ENCODE measurements at regions not wholly inside any gene's neighbourhood (a gene's known extent, or its start where the extent isn't known, plus 50 kb on each side); places are given as distances from the start of the nearest gene placed in this dataset.

DNA sequence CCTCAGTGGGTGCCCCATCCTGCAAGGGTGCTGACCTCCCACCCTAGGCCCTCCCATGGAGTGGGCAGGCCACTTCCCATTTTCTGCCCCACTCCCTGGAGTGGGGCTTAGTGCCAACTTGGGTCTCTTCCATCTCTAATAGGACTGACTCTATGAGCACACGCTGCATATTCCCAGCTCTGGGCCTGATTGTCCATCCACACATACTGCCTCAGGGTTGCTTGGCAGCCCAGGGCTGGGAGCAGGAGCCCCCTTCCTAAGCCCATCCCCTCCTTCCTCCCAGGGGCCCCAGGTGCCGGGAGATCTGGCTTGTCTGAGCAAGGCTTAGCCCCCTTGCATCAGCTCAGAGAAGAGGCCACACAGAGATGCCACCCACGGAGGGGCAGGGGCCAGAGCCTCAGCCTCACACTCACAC lies 55.1 kb downstream of the PJA1 start:
- DNase-seq: no peak

DNA sequence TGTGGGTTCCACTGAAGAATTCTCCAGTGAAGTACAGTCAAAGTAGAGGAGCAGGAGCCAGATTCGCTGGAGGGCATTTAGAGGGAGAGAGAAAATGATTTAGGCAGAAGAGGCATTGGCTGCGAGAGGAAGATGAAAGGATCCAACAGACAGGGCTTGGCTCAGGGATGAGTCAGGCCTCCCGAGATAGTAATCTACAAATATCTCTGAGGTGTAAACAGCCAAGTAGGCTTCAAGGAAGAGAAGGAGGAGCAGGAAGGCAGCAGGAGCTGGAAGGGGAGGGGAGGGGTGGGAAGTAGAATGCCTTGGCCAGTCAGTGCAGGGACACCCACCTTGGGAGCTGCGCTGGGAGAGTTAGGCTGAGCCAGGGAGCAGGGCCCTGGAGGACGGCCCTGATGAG lies 55.5 kb downstream of the PJA1 start:
- no peak for DNase-seq

DNA sequence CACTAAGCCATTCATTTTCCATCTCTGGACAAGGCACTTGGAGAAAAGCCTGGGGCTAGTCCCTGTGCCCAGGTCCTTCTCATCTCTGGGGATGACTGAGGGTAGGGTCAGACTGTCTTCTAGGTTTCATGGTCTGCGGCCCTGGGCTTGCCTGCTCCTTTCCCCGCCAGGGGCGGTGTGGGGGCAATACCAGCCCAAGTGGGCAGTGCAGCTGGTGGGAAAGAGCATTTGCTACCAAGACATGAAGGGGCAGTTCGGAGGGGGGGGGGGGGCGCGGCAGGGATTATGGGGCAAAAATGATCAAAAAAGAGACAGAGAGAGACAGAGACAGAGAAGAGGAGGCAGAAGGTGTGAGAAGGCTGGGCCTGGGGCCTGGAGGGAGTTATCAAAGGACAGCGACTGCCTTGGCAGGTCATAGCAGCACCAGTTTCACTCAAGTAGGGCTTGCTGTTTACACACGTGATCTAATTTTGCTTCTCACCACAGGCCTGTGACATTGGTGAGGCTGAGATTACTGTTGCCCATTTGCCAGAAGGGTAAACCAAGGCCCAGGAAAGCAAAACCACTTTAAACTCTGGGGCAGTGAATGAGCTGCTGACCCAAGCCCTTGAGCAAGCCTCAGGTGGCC lies 56.1 kb downstream of the PJA1 start:
- no peak for DNase-seq

DNA sequence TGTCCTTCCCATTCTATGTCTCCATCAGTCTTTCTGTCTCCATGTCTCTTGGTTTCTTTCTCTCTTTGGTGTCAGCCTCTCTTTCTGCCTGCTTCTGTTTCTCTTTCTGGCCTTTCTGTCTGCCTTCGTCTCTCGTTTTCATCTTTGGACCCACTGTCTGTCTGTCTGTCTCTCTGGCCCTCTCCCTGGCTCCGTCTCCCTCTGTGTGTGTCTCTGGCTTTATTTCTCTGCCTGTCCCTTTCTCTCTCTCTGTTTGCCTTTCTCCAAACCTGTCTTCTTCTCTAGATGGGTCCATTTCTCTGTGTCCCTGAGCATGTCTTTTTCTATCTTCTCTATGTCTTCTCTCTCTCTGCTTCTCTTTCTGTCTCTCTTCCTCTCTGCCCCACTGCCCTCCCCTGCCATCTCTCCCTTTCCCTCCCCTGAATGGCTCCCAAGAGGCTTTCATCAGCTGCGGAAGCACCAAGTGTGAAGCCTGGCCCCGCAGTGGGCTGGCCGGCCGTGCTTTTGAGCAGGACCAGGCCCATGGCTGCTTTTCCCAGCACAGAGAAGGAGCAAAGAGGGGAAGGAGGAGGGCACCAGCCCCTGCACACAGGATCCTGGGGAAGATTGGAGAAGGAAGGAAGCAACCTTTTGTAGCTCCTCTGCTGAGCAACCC lies 57.4 kb downstream of the PJA1 start:
- no peak for DNase-seq

DNA sequence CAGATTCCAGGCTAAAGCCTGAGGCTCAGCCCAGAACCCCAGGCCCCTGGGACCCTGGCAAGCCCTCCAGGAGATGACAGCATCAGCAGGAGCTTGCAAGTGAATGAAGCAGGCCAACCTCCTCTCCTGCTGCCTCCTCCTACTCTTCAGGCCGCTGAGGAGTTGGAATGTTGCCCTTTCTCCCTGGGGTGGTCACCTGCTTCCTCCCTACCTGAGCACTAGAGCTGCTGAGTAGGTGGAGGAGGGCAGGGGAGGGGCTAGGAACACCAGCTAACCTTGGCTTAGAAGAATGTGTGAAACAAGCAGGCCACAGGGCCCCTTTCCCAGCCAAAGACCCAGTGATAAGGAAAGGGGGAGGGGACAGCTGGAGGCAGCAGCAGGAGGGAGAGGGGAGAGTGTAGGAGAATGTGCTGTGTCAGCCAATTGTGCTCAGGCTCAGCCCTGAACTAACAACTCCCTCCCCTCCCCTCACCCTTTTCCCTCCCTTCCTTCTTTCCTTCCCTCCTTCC lies 58.0 kb downstream of the PJA1 start:
- DNase-seq: no peak

DNA sequence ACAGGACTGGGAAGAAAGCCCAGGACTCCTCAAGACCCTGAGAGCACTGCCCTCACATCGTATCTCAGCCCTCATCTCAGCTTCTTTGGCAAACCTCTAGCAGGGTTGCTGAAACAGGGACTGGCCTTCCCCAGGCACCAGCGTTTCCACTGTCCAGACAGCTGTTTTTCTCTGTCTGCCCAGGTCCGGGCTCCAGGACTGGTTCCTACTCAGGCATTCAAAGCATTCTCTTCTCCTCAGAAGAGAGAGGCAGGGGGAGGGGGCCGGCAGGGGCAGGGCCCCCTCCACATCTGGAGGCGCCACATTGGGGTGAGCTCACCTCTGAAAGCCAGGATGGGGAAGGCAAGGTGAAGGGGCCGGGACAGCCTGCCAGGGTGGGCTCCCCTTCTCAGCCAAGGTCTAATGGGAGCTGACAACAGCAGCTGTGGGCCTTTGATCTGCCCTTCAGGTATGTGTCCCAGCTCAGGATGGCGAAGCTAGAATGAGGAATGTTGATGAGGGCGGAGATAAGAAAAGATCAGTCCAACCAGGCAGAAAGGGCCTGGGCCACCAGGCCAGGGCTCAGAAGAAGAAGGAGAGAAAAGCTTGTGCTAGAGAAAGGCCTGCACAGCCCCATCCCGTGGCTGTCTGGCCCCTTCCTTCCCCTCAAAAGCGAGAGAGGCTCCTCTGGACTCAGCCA lies 60.4 kb downstream of the PJA1 start:
- DNase-seq: no peak

DNA sequence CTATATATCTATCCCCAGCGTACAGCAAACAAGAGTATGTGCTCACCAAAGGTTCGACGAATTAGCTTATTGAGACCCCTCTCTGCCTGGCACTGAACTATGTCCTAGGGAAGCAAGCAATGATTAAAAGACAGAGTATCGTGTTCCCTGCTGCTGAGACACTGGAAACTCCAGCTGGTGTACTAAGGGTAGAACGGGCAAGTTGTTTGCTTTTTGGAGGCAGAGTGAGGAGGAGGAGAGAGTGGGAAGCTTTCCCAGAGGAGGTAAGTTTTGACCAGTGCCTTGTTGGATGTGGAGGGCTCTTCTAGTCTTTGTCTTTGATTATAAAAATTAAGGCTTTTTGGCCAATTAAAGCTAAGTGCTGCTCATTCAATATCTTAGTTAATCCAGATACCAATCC lies 61.7 kb downstream of the PJA1 start:
- no peak for DNase-seq

DNA sequence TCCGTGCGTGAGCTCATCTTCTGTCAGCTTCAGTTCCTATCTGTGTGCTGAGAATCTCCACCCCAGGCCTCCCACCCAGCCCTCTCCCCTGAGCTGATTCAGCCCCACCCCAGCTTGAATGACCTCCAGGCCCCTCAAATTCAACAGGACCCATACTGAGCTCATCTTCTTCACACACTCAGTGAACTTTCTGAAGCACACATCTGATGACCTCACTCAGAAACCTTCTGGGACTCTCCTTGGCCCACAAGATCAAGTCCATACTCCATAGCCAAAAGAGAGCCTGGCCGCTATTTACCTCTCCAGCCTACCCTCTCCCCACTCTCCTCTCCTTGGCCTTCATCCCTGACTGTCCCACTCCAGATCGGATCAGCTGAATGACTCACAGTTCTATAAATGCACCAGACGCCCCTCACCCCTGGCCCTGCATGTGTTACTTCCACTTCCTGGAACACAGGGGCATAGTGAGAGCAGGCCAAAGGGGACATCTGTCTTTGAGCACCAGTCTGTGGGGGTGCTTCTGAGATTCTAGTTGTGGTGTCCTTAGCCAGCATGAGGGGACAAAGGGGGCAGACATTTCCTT lies 62.5 kb downstream of the PJA1 start:
- DNase-seq: no peak

DNA sequence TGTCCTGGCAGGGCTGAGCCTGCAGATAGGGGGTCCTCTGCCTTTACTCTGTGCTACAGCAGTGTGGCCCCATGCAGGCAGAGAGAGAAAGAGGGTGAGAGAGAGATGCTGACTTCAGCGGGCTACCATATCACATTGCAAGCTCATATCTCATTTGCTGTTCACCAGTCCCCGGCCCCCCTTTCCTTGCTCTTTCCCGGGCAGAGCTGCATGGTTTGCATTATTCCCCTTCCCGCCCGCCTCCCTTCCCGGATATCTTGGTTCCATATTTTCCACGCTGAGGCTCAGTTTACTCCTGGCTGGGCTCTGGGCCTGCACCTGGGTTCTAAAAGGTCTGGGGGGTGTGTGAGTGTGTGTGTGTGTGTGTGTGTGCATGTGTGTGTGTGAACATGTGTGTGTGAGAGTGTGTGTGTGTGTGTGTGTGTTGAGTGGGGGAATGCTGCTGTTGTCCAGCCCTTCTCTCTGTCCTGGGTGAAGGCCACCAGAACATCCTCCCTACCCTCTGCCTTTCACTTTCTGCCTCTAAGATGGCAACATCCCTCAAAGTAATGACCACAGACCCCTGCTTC lies 63.5 kb downstream of the PJA1 start:
- DNase-seq: no peak

DNA sequence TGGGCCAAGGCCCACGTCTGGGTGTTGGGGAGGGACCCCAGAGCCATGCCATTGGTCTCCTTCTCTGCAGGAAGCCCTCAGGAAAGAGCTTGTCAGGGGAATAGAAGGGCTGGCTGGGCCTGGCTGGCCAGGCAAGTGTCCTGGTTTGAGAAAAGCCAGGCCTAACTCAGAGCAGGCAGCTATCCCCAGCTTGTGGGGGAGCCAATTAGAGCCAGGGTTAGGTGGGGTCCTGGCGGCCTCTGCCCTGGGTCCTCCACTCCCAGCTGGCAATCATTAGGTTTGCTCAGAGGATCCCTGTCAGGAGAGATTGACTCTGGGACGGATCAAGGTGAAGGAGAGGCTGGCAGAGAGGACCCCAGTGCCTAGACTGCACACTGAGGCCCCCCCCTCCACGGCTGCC lies 64.8 kb downstream of the PJA1 start:
- no peak for DNase-seq

DNA sequence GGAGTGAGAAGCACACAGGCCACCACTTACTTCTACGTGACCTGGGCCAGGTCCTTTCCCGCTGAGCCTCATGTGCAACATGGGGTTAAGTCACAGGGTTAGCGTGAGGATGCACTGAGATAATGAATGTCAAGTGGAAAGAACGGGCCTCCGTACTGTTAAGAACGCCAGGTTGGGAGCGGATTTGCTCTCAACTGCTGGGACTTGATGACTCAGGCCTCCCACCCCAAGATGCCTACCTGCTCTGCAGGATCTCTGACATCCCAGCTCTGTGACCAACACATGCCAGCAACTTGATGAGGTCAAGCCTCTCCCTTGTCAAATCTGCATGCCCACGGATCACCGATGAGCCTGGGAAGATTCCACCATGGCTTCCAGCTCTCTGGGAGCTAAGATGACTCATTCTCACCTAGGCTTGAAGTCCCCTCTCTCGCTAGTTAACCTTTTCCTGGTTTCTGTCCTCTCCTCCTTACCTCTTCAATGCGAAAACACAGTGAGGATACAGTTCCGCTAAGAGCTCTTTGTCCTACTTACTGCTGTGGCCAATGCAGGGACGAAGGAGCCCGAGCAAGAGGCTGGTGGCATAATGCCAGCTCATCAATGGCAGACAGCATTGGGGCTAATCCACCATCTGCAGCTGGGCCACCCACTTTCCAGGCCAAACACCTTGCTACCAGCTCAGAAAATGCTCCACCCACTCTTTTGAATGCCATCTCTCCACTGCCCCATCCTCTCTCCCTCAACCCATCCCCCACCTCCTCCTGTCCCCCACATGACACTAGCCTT lies 67.6 kb downstream of the PJA1 start:
- no peak for DNase-seq

DNA sequence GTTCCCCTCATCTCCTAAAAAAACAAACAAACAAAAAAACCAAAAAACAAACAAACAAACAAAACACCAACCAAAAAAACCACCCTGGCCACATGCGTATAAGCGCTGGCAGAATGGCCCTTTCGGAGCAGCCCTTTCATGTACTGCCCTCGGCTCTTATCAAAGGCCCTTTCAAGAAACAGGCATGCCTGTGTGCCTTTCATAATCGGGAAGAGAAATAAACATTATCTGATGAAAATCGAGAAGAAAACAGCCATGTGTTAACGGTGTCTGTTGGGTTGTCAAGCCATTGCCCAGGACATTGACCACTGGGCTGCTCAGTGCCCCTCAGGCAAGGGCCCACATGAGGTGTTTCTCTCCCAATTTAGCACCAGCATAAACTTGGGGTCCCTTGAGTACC lies 68.3 kb downstream of the PJA1 start:
- DNase-seq: no peak

DNA sequence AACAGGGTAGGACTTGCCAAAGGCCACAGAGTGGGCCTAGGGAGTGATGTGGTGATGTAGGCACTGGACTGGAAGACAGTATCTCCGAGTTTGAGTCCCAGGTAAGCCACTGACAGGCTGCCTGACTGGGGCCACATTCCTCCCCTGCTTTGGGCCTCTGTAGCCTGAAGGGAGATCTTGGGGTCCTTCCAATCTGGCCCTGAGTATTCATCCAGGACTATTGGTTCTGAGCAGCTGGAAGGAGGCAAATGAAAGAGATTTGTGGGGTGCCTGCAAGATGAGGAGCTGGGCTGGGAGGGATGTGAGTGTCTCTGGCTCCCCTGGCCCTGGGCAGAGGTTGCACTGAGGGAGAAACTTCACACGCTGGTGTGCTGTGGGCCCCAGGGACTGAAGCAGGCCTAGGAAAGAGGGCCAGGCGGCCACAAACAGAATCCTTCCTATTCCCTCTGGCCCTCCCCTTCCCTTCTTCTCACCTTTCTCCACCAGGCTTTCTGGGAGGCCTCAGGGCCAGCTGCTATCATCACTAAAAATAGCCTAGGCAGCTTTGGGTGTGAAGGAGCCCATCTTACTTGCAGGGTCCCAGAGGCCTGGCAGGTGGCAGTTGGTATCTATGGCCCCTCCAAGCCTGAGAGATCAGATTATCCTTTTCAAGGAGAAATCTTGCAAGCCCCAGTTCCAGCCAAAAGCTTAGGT lies 70.1 kb downstream of the PJA1 start:
- DNase-seq: no peak

DNA sequence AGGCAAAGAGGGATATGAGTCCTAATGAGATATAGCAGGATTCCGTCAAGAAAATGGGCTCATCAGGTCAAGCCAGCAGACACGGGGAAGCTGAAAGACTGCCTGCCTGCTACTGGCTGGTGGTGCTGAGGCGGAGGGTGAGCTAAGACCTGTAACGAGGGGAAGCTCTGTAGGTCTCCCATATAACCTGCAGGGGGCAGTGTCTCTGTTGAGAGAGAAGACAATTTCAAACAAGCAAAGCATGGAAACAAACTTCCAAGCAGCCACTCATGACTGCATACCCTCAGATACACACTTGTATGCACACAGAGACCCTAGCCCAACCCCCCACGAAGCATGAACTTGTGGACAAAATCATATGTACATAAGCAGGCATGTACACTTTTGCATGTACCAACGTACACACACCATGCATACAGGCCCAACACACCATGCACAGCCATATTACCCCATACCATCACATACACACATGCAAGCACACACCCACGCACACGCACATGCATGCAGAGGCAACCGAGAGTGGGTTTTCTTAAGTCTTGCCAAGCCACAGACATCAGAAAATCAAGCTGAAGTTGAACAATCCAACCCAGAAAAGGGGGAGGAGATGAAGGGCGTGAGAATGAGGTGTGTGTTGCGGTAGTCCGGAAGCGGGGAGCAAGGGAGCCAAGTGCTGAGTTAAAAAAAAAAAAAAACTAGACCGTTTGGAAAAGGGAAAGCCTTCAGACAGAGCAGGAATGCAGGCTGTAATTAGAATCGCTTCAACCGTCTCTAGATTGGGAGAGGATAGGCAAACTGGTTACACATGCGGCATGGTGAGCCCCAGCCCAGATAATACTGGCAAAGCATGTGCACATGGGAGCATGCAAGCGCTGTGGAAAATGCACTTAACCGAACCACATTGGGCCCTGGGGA lies 71.0 kb downstream of the PJA1 start:
- DNase-seq: peak; percentile 33

DNA sequence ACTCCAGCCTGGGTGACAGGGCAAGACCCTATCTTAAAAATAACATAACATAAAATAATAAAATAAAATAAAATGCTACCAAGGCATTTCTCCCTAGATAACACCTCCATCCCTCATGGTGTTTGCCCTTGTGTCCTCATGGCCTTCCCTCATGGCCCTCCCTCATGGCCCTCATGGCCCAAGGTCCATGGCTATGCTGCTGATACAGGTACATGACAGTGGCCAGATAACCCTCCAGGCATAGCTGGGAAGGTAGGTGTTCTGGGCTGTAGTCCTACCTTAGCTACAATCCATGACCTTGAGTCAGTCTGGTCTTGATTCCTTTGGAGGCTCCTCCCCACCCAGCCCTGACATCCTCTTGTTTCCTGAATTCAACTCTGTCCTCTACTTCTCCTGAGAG lies 75.2 kb downstream of the PJA1 start:
- DNase-seq: no peak

DNA sequence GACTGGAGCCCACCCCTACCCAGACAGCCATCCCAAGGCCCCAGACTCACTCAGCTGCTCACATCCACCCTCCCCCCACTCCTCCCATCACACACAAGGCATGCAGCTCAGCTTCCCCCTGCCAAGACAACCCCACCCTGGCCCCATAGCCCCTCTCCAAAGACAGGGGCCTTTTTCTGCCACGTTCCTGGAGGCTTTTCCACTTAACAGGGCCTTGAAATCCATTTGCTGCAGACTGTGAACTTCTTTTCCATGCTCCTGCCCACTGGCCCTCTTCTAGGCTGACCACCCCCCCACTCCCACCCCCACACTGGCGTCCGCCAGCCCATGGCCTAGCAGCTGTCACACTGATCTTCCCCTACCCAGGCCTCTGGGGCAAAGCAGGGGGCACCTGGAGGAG lies 76.0 kb downstream of the PJA1 start:
- no peak for DNase-seq

DNA sequence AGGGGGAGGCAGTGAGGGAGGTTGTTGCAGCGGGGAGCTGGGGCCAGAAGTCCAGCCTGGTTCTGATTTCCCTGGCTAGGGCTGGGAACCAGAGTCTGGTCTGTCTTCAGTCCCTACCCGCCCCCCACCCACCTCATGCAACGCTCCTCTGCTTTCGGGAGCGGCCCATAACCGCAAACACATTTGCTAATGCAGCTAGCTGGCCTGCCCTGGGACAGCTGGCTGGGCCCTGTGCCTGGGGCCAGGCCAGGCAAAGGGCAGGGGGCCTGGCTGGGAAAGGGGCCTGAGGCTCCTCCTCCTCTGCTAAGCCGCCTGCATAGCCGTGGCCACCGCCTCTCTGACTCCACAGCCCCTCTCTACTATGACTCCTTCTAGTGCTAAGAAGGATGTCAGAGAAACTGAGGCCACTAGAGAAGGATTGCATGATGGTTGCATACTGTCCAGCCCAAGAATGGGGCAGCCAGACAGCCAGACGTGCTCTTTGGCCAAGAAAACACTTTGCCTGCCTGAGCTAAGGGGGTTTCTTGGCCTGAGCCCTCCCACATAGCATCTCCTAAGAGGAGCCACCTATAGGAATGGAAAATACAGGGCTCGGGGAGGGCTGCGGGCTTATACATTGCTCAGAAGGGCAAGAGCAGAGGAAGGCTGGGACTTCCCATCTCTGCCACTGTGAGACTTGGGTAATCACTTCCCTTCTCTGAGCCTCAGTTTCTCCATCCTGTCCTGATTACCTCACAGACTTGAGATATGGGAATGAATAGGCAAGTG lies 76.9 kb downstream of the PJA1 start:
- DNase-seq: no peak

DNA sequence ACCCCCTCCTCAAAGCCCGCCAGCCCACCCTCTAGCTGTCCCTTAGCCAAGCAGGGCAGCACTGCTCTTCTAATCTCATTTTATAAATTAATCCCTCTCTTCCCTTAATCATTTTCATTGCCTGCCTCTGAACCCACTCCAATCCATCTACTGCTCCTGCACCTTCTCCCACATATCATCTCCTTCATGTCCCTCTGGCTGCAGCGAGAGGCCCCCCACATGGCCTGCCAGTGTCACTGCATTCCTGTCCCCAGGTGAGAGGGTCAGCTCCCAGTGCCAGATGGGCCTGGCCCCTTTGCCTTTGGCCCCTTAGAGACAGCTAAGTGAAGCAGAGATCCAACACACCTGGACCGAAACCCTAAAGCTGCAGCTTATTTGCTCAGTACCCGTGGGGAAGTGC lies 79.4 kb downstream of the PJA1 start:
- no peak for DNase-seq

DNA sequence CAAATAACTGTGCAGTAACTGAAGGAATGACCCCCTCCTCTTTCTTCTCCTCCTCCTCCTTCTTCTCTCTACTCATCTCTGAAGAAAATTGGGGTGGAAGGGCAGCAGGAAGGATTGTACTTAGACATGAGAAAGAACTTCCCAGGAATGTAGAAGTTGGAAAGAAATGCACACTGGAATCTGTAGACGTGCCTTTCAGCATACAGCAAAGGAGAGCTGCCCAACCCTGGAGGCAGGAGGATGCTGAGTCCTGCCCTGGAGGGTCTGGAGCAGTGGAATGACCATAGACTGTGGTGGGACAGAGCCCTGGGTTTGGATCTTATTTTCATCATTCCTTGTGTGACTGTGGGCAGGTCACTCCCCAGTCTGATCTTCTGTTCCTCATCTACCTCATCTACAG lies 80.1 kb downstream of the PJA1 start:
- no peak for DNase-seq

DNA sequence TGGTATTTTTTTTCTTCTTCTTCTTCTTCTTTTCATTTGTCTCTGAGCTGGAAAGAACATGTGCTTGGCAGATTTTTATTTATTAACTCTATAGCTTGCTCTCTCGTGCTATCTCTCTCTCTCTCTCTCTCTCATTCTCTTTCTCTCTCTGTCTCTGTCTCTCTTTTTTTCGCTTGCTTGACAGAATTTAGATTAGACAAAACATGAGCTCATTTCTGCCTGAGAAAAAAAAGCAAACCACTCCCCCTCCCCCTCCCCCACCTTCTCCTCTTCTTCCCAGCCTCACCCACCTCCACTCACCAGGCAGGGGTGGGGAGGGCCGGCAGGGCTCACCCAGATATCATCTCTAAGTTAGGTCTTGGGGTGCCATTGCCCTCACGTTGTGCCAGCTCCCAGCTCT lies 81.5 kb downstream of the PJA1 start:
- no peak for DNase-seq
